Testis (tissue), 2 donors: ENCODE measurements at regions not wholly inside any gene's neighbourhood (a gene's known extent, or its start where the extent isn't known, plus 50 kb on each side); places are given as distances from the start of the nearest gene placed in this dataset.

Experiments used
- CTCF ChIP-seq, 3 experiments: fragments of 450-650 bp in 2 of 3; fragments of 200-600 bp in 1 of 3; sonication (generic) in 1 of 3; IDR thresholded peaks; one replicate each; pipeline ENCODE4 v1.5.1; 2016 to 2019; ENCODE audit warnings: antibody characterized with exemption in 3 of 3, mild to moderate bottlenecking in 2 of 3, moderate library complexity in 1 of 3
- POLR2A ChIP-seq: fragments of 450-650 bp; IDR thresholded peaks from one replicate; pipeline ENCODE4 v1.6.1; 2017; ENCODE audit warnings: antibody characterized with exemption, mild to moderate bottlenecking, moderate library complexity

DNA sequence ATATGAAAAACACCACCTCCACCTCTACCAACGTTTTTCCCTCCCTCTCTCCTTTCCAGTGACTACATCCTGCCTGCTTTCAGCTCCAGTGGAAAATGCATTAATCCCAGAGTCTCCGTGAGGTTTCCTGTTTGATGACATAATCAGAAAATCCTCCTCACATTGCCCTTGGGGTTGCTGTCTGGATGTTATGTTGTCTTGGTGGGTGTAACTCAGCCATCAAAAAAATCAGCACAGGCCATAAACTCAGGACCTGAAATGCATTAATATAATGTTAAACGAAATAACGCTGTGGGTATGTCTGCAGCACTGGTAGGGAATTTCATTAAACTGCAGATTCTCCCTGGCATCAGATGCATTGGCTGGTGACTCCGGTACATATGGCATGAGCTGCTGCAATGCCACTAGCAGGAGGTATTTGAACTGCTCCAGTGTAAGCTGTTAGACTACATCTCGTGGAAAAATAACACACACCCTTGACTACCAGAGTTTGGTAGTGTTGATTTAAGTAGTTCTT is 297.8 kb downstream of the PRL start:
- TF ChIP-seq CTCF (IDR thresholded peaks at IDR 0.05) (no peak), POLR2A (no peak)
